Astrocyte (in vitro differentiated cells and primary cell): ENCODE measurements at regions not wholly inside any gene's neighbourhood (a gene's known extent, or its start where the extent isn't known, plus 50 kb on each side); places are given as distances from the start of the nearest gene placed in this dataset.

Source experiments
- DNase-seq: peaks from one replicate; pipeline ENCODE4 v3.0.0-alpha.2; 2010; ENCODE audit warnings: low read depth
- FAIRE-seq: peaks from 2 replicates; lab custom pipeline; 2011; peaks lifted over from hg19 to GRCh38; lab: Jason Lieb, UNC
- H2AFZ ChIP-seq: 2 replicates; pipeline ENCODE4 v1.6.0; 2012; ENCODE audit warnings: low read depth, low read length, inconsistent platforms
- H3K27ac ChIP-seq: 2 replicates; pipeline ENCODE4 v1.5.1; 2011; ENCODE audit warnings: low read depth, low read length, inconsistent platforms
- H3K27me3 ChIP-seq: 2 replicates; pipeline ENCODE4 v1.6.0; 2011; ENCODE audit warnings: low read length, inconsistent platforms; ENCODE audit not compliant: insufficient read depth
- H3K36me3 ChIP-seq: 2 replicates; pipeline ENCODE4 v1.5.1; 2011; ENCODE audit warnings: low read length, inconsistent platforms; ENCODE audit not compliant: insufficient read depth
- H3K4me1 ChIP-seq: 2 replicates; pipeline ENCODE4 v1.5.1; 2011; ENCODE audit warnings: low read length, inconsistent platforms; ENCODE audit not compliant: insufficient read depth
- H3K4me2 ChIP-seq: 2 replicates; pipeline ENCODE4 v1.6.0; 2012; ENCODE audit warnings: low read length, inconsistent platforms
- H3K4me3 ChIP-seq: 2 replicates; pipeline ENCODE4 v1.5.1; 2011; ENCODE audit warnings: low read depth, mild to moderate bottlenecking, low read length, inconsistent platforms; ENCODE audit not compliant: insufficient read depth
- H3K79me2 ChIP-seq: 2 replicates; pipeline ENCODE4 v1.6.0; 2012; ENCODE audit warnings: mild to moderate bottlenecking, low read length, inconsistent platforms; ENCODE audit not compliant: insufficient read depth
- H3K9ac ChIP-seq: 2 replicates; pipeline ENCODE4 v1.6.0; 2012; ENCODE audit warnings: mild to moderate bottlenecking, low read length, inconsistent platforms
- H3K9me3 ChIP-seq: 2 replicates; pipeline ENCODE4 v1.5.1; 2012; ENCODE audit warnings: low read depth, mild to moderate bottlenecking, low read length, inconsistent platforms; ENCODE audit not compliant: insufficient read depth
- H4K20me1 ChIP-seq: 2 replicates; pipeline ENCODE4 v1.6.0; 2012; ENCODE audit warnings: low read length, inconsistent platforms; ENCODE audit not compliant: insufficient read depth
- H3K27ac Mint-ChIP-seq: one replicate; pipeline ENCODE4 v1.8.0; 2021; ENCODE audit warnings: mild to moderate bottlenecking, mixed read lengths; ENCODE audit not compliant: unreplicated experiment
- H3K27me3 Mint-ChIP-seq: one replicate; pipeline ENCODE4 v1.8.0; 2021; ENCODE audit warnings: low read depth, mixed read lengths; ENCODE audit not compliant: unreplicated experiment
- H3K36me3 Mint-ChIP-seq: one replicate; pipeline ENCODE4 v1.8.0; 2021; ENCODE audit warnings: low read depth, mixed read lengths; ENCODE audit not compliant: unreplicated experiment
- H3K4me1 Mint-ChIP-seq: one replicate; pipeline ENCODE4 v1.8.0; 2021; ENCODE audit warnings: low read depth, mixed read lengths; ENCODE audit not compliant: unreplicated experiment
- H3K4me3 Mint-ChIP-seq: one replicate; pipeline ENCODE4 v1.8.0; 2021; ENCODE audit warnings: mild to moderate bottlenecking, moderate library complexity, mixed read lengths; ENCODE audit not compliant: unreplicated experiment
- H3K9me3 Mint-ChIP-seq: one replicate; pipeline ENCODE4 v1.8.0; 2021; ENCODE audit warnings: mild to moderate bottlenecking, mixed read lengths; ENCODE audit not compliant: unreplicated experiment
- CTCF ChIP-seq: IDR thresholded peaks from 2 replicates; pipeline ENCODE4 v1.5.1; 2011; ENCODE audit warnings: low read depth, mild to moderate bottlenecking, inconsistent platforms, low read length, moderate library complexity; ENCODE audit not compliant: insufficient read depth
- EZH2 ChIP-seq: IDR thresholded peaks from 2 replicates; pipeline ENCODE4 v1.6.1; 2012; ENCODE audit warnings: mild to moderate bottlenecking, low read length, inconsistent platforms; ENCODE audit not compliant: insufficient read depth

GRCh38 chr20:57835074-57835452, 125.2 kb upstream of the PMEPA1 start:
- TF ChIP-seq CTCF (no peak), EZH2 (no peak)
- no peak overlapping the region for H3K27ac ChIP-seq
- H3K9me3 ChIP-seq: no peaks in the 10 kb centered on the region
- FAIRE-seq (no peak), DNase-seq (no peak)
- no peak overlapping the region for H3K27ac Mint-ChIP-seq
- H3K36me3 Mint-ChIP-seq: no peaks in the 10 kb centered on the region
- H2AFZ ChIP-seq: no peak overlapping the region
- H4K20me1 ChIP-seq: no peaks in the 10 kb centered on the region
- no peaks in the 10 kb centered on the region for H3K79me2 ChIP-seq
- H3K4me2 ChIP-seq: no peak overlapping the region
- H3K4me3 ChIP-seq: no peak overlapping the region
- no peak overlapping the region for H3K9ac ChIP-seq
- no peaks in the 10 kb centered on the region for H3K4me1 Mint-ChIP-seq
- H3K4me1 ChIP-seq: peaks cover 6% of the 10 kb centered on the region
- H3K27me3 Mint-ChIP-seq: peaks cover 74% of the 10 kb centered on the region
- H3K27me3 ChIP-seq: peaks cover 10% of the 10 kb centered on the region
- no peaks in the 10 kb centered on the region for H3K36me3 ChIP-seq
- H3K9me3 Mint-ChIP-seq: peaks cover 2% of the 10 kb centered on the region
- H3K4me3 Mint-ChIP-seq: no peak overlapping the region

- FAIRE-seq: no peak
- Histone ChIP-seq H3K4me2 (no peak overlapping the region), H3K27me3 (peaks cover 14% of the 10 kb centered on the region), H3K4me1 (peaks cover 6% of the 10 kb centered on the region), H3K9ac (no peak overlapping the region), H2AFZ (no peak overlapping the region), H3K79me2 (no peaks in the 10 kb centered on the region), H3K36me3 (no peaks in the 10 kb centered on the region), H4K20me1 (no peaks in the 10 kb centered on the region), H3K9me3 (no peaks in the 10 kb centered on the region), H3K4me3 (no peak overlapping the region), H3K27ac (no peak overlapping the region)
- no peak overlapping the region for H3K27ac Mint-ChIP-seq
- H3K4me3 Mint-ChIP-seq: no peak overlapping the region
- H3K36me3 Mint-ChIP-seq: no peaks in the 10 kb centered on the region
- H3K9me3 Mint-ChIP-seq: peaks cover 2% of the 10 kb centered on the region
- no peaks in the 10 kb centered on the region for H3K4me1 Mint-ChIP-seq
- DNase-seq: no peak
- peaks cover 73% of the 10 kb centered on the region for H3K27me3 Mint-ChIP-seq
- no peak for TF ChIP-seq CTCF
- TF ChIP-seq EZH2: no peak
These were observed 124.7 kb upstream of the PMEPA1 start for GRCh38 chr20:57834306-57835073.

GRCh38 chr20:57831993-57832585, 122.3 kb upstream of the PMEPA1 start:
- Mint-ChIP-seq H3K27me3 (peaks cover 58% of the 10 kb centered on the region), H3K27ac (no peak overlapping the region), H3K36me3 (no peaks in the 10 kb centered on the region), H3K9me3 (peaks cover 2% of the 10 kb centered on the region), H3K4me1 (no peaks in the 10 kb centered on the region), H3K4me3 (no peak overlapping the region)
- no peaks in the 10 kb centered on the region for H3K79me2 ChIP-seq
- no peaks in the 10 kb centered on the region for H4K20me1 ChIP-seq
- H3K36me3 ChIP-seq: no peaks in the 10 kb centered on the region
- H3K9ac ChIP-seq: no peak overlapping the region
- peaks cover 15% of the 10 kb centered on the region for H3K27me3 ChIP-seq
- FAIRE-seq (no peak), DNase-seq (no peak)
- no peak overlapping the region for H3K4me3 ChIP-seq
- H3K4me1 ChIP-seq: no peaks in the 10 kb centered on the region
- no peak for TF ChIP-seq CTCF
- no peak for TF ChIP-seq EZH2
- H2AFZ ChIP-seq: no peak overlapping the region
- no peak overlapping the region for H3K4me2 ChIP-seq
- no peaks in the 10 kb centered on the region for H3K9me3 ChIP-seq
- H3K27ac ChIP-seq: no peak overlapping the region
